Neural progenitor cell (in vitro differentiated cells): ENCODE measurements at regions not wholly inside any gene's neighbourhood (a gene's known extent, or its start where the extent isn't known, plus 50 kb on each side); places are given as distances from the start of the nearest gene placed in this dataset.

Experiments
- EZH2 ChIP-seq: fragments of 200-600 bp; sonication (generic); IDR thresholded peaks from 2 replicates; pipeline ENCODE4 v1.6.1; 2017; ENCODE audit warnings: antibody characterized with exemption, mild to moderate bottlenecking, moderate library complexity
- EZH2phosphoT487 ChIP-seq: fragments of 200-600 bp; sonication (generic); IDR thresholded peaks from 2 replicates; pipeline ENCODE4 v1.6.1; 2017; ENCODE audit warnings: antibody characterized with exemption
- TF ChIP-seq, protein P1 (sequence below): fragments of 200-600 bp; sonication (generic); IDR thresholded peaks from 2 replicates; pipeline ENCODE4 v1.5.1; 2017; ENCODE audit warnings: antibody characterized with exemption, mild to moderate bottlenecking

GRCh38 chr12:124413401-124413800 lies 118.5 kb downstream of the RFLNA start:
- TF ChIP-seq, protein P1, sequence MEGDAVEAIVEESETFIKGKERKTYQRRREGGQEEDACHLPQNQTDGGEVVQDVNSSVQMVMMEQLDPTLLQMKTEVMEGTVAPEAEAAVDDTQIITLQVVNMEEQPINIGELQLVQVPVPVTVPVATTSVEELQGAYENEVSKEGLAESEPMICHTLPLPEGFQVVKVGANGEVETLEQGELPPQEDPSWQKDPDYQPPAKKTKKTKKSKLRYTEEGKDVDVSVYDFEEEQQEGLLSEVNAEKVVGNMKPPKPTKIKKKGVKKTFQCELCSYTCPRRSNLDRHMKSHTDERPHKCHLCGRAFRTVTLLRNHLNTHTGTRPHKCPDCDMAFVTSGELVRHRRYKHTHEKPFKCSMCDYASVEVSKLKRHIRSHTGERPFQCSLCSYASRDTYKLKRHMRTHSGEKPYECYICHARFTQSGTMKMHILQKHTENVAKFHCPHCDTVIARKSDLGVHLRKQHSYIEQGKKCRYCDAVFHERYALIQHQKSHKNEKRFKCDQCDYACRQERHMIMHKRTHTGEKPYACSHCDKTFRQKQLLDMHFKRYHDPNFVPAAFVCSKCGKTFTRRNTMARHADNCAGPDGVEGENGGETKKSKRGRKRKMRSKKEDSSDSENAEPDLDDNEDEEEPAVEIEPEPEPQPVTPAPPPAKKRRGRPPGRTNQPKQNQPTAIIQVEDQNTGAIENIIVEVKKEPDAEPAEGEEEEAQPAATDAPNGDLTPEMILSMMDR, result no peak
- TF ChIP-seq EZH2phosphoT487, result no peak
- TF ChIP-seq EZH2, result no peak
